ENCODE measurements at regions not wholly inside any gene's neighbourhood (a gene's known extent, or its start where the extent isn't known, plus 50 kb on each side); places are given as distances from the start of the nearest gene placed in this dataset.
"Not testable (repeated sequence)": the region's sequence is repeated elsewhere in the genome, so short reads cannot be mapped to it uniquely, and the experiment has no call there.

- DNase-seq (ENCODE audit: low spot score): no peak
Measured at GRCh38 chr12:31906557-31907301, 52.5 kb upstream of the RESF1 start.

DNA sequence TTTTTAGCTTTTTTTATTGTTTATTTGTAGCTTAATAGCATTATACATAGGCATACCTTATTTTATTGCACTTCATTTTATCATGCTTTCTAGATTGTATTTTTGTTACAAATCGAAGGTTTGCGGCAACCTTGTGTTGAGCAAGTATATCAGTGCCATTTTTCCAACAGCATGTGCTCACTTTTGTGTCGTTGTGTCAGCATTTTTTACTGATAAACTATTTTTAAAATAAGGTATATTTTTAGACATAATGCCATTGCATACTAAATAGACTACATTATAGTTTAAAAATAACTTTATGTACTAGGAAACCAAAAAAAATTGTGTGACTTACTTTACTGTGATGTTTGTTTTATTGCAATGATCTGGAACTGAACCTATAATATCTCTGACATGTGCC is 56.2 kb upstream of the RESF1 start:
- DNase-seq (ENCODE audit: low spot score): no peak

GRCh38 chr12:31900271-31900670 is 58.9 kb upstream of the RESF1 start:
- DNase-seq (ENCODE audit: low spot score): no peak

GRCh38 chr12:31899109-31899508 is 60.1 kb upstream of the RESF1 start:
- no peak for DNase-seq (ENCODE audit: low spot score)

DNA sequence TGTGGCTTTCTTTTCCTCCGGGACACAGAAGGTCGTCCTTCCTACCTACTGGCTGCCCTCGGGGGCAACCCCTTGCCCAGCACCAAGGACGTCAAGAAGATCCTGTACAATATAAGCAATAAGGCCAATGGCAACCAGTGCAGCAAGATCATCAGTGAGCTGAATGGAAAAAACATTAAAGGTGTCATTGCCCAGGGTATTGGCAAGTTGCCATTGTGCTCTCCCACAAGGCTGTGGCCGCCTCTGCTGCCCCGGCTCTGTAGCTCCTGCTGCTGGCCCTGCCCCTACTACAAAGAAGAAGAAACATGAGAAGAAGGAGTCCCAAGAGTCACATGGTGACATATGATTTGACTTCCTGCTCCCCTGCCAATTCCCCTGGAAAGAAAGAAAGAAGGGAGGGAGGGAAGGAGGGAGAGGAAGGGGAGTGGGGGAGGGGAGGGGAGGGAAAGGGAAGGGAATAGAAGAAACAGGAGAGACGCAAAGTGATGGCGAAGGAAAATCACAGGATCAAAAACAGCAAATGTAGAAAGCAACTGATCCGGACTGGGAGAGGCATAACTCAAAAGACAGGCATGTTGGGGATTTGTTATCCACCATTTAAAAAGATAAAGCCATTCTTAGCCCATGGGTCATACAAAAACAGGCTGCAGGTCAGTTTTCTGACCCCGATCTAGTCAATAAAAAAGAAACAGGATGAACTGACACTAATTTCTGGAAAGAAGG is 61.3 kb upstream of the RESF1 start:
- no peak for DNase-seq (ENCODE audit: low spot score)

- not testable (repeated sequence) for DNase-seq (ENCODE audit: low spot score)
Measured at GRCh38 chr12:31897092-31897491, 62.1 kb upstream of the RESF1 start.

- DNase-seq (ENCODE audit: low spot score): no peak
Measured at GRCh38 chr12:31896514-31897039, 62.6 kb upstream of the RESF1 start.

- DNase-seq (ENCODE audit: low spot score): no peak
Measured at GRCh38 chr12:31895449-31896150, 63.6 kb upstream of the RESF1 start.

GRCh38 chr12:31890295-31891285 is 68.6 kb upstream of the RESF1 start:
- DNase-seq (ENCODE audit: low spot score): no peak

DNA sequence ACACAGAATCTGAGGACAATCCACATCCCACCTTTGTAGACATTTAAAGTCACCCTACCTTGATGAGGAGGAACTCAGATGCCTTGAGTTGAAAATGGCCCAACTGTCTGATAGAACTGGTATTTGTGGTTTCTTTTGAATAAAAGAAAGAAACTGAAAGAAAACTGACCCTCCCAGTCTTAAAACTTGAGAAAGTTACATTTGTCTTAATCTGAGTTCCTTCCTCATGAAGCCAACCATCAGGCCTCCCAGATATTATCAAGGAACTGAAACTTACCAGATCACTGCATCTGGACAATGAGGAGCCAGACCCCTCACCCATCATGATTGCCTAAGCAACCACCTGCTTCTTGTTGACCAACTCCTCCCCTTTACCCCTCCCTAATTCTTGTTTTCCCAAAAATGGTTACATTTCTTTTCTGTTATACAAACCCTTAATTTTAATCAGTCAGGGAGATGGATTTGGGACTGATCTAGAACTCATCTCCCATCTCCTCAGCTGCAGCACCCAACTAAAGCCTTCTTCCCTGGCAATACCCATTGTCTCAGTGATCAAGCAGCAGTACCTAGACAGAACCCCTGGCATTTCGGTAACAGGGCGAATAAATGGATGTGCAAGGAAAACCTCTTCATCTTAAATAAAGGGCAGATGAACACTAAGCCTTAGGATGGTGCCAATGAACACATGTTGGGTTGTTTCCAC is 72.0 kb upstream of the RESF1 start:
- DNase-seq (ENCODE audit: low spot score): no peak

DNA sequence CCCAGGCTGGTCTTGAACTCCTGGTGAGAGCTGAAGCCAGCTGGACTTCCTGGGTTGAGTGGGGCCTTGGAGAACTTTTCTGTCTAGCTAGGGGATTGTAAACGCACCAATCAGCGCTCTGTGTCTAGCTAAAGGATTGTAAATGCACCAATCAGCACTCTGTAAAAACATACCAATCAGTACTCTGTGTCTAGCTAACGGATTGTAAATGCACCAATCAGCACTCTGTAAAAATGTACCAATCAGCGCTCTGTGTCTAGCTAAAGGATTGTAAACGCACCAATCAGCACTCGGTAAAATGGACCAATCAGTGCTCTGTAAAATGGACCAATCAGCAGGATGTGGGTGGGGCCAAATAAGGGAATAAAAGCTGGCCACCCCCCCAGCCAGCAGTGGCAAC is 76.5 kb upstream of the RESF1 start:
- not testable (repeated sequence) for DNase-seq (ENCODE audit: low spot score)

GRCh38 chr12:31880340-31880739 is 78.9 kb upstream of the RESF1 start:
- DNase-seq (ENCODE audit: low spot score): no peak

DNA sequence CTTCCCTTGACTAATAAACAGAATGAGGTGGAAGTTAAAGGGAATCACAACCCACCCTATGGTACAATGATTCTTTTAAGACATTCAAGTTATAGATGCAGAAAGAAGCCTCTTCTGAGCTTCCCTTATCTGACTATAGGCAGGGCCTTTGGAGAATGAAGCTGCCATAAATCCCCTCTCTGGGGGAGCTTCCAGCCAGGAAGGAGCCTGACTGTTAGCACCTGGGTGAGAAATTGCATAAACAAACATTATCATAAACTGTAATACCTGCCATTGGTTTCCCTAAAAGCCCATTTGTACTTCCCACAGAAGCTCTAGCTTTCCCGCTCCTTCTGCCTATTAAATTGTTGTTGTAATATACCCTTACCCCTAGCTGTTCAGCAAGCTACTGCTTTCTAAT is 81.3 kb upstream of the RESF1 start:
- no peak for DNase-seq (ENCODE audit: low spot score)

GRCh38 chr12:31876568-31877424 is 82.4 kb upstream of the RESF1 start:
- no peak for DNase-seq (ENCODE audit: low spot score)

GRCh38 chr12:31875609-31875964 is 83.6 kb upstream of the RESF1 start:
- DNase-seq (ENCODE audit: low spot score): no peak

GRCh38 chr12:31874961-31875608 is 84.1 kb upstream of the RESF1 start:
- peak; percentile 3 for DNase-seq (ENCODE audit: low spot score)

- DNase-seq (ENCODE audit: low spot score): no peak
Measured at GRCh38 chr12:31872831-31873604, 86.2 kb upstream of the RESF1 start.

- no peak for DNase-seq (ENCODE audit: low spot score)
Measured at GRCh38 chr12:31869972-31870371, 89.2 kb upstream of the RESF1 start.

DNA sequence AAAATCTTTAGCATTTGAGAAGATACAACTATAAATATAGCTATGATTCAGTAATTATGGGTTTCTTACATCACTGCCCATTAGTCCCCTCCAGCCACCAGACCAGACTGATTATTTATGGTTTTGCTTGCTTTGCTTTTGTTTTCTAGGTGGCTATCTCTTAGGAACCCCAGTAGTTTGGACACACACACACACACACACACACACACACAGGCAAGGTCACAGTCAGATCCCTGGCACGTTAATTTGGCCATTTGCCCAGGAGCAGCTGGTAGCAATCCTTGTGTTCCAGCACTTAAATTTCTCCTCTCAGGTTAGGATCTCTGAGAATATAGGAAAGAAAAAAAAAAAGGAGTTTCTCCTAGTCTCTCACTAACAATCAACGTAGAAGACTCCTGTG is 90.2 kb upstream of the RESF1 start:
- DNase-seq (ENCODE audit: low spot score): peak; percentile 9

Data from RKO (cell line).